ENCODE measurements at regions not wholly inside any gene's neighbourhood (a gene's known extent, or its start where the extent isn't known, plus 50 kb on each side); places are given as distances from the start of the nearest gene placed in this dataset.

DNA sequence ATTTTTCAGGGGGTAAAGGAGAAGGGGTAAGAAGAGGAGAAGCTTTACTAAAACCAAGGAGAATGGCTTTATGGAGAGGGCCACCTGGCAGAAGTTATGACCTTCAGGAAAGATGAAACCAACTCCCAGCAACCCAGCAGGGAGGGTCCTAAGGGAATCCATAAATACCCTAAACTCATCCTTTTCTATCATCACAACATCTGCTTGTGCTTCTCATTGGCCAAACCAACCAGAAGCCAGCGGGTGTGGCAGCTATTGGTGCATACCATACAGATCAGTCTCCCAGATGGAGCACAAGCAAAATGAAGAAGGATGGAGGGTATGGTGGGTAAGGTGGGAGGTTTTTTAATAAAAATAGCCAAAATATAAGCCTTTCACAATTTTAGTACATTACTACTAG is 58.5 kb upstream of the ARSJ start:
- ChIA-PET POLR2A (ENCODE audit: partially characterized antibody) (no interaction called here), CTCF (ENCODE audit: partially characterized antibody) (interaction anchor here (0.7 kb wide), 1 partner anchor 34 kb away, joined by 3 read pairs; no protein-coding TSS in a partner anchor)
- H2BK12ac ChIP-seq (ENCODE audit: low read depth, low read length): no peak overlapping the region
- TF ChIP-seq CEBPB (IDR thresholded peaks at IDR 0.05; ENCODE audit: low read depth, low read length) (no peak), HDAC2 (IDR thresholded peaks at IDR 0.05; ENCODE audit: borderline replicate concordance in 1 of 2, low read depth in 2 of 2, low read length in 2 of 2) (no peak), SUZ12 (IDR thresholded peaks at IDR 0.05; ENCODE audit: low read length) (no peak), RNF2 (IDR thresholded peaks at IDR 0.05; ENCODE audit: borderline replicate concordance, low read depth, low read length, missing control alignments, poor library complexity, severe bottlenecking) (no peak), BRCA1 (IDR thresholded peaks at IDR 0.05; ENCODE audit: low read depth, low read length) (no peak), EGR1 (IDR thresholded peaks at IDR 0.05; ENCODE audit: borderline replicate concordance, low read depth, low read length) (no peak), CHD1 (IDR thresholded peaks at IDR 0.05; ENCODE audit: low read depth, low read length) (no peak)
- TF ChIP-seq, protein P1, sequence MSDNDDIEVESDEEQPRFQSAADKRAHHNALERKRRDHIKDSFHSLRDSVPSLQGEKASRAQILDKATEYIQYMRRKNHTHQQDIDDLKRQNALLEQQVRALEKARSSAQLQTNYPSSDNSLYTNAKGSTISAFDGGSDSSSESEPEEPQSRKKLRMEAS (IDR thresholded peaks at IDR 0.05): no peak
- 92% methylated on average over 1 of the region's 1 CpG; no CpG with 5 or more reads in 1 of the 2 experiments for WGBS, 2 experiments (ENCODE audit: extremely low coverage in 1 of 2, insufficient coverage in 1 of 2, insufficient read length in 1 of 2, insufficient replicate concordance in 2 of 2, low coverage in 1 of 2, low lambda C conversion rate in 2 of 2, missing lambda C conversion rate in 1 of 2)
- H2BK5ac ChIP-seq (ENCODE audit: low read depth, low read length): no peak overlapping the region
- H2BK15ac ChIP-seq (ENCODE audit: low read length): no peak overlapping the region
- no peaks in the 10 kb centered on the region for H3K79me1 ChIP-seq (ENCODE audit: low read depth, low read length)
- H3K18ac ChIP-seq (ENCODE audit: extremely low read depth, low read length): no peak overlapping the region
- H4K5ac ChIP-seq (ENCODE audit: insufficient read length, low read depth, low read length): no peak overlapping the region
- H3K23me2 ChIP-seq (ENCODE audit: low read depth, low read length): no peaks in the 10 kb centered on the region
- H3K4me2 ChIP-seq (ENCODE audit: insufficient read depth in 1 of 2, low read depth in 2 of 2, low read length in 2 of 2): no peak overlapping the region
- H3K4me3 ChIP-seq (ENCODE audit: extremely low read depth in 1 of 4, insufficient read depth in 2 of 4, low read depth in 3 of 4, low read length in 4 of 4): no peak overlapping the region
- H4K20me1 ChIP-seq (replicated peaks in 1 of 2; ENCODE audit: control insufficient read depth in 1 of 2, insufficient read depth in 2 of 2, low read length in 2 of 2): no peaks in the 10 kb centered on the region
- no peak overlapping the region for H3K14ac ChIP-seq (ENCODE audit: insufficient read length)
- no peaks in the 10 kb centered on the region for H3K9me3 ChIP-seq (ENCODE audit: insufficient read depth in 2 of 2, low read depth in 1 of 2, low read length in 1 of 2)
- DNase-seq (ENCODE audit: low read depth in 1 of 2, low spot score in 2 of 2) (no peak), FAIRE-seq (no peak)
- no peak overlapping the region for H3K4ac ChIP-seq (replicated peaks; ENCODE audit: insufficient read length, low read depth, low read length)
- H3K27ac ChIP-seq (ENCODE audit: low read depth, low read length): no peak overlapping the region
- no peak overlapping the region for H2BK20ac ChIP-seq (ENCODE audit: low read length)
- H4K8ac ChIP-seq (ENCODE audit: extremely low read depth, insufficient read depth, low read length): no peak overlapping the region
- H3K4me1 ChIP-seq (replicated peaks in 1 of 4; ENCODE audit: control insufficient read depth in 3 of 4, insufficient read depth in 4 of 4, low read length in 3 of 4): no peaks in the 10 kb centered on the region
- no peak overlapping the region for H4K91ac ChIP-seq (replicated peaks; ENCODE audit: insufficient read length, low read length)
- no peak overlapping the region for H3K23ac ChIP-seq (ENCODE audit: insufficient read length)
- H3K27me3 ChIP-seq (replicated peaks in 1 of 4; ENCODE audit: control insufficient read depth in 3 of 4, extremely low read depth in 1 of 4, insufficient read depth in 3 of 4, low read length in 3 of 4): no peaks in the 10 kb centered on the region
- H3K9ac ChIP-seq (replicated peaks in 1 of 4; ENCODE audit: extremely low read depth in 1 of 4, low read depth in 3 of 4, low read length in 3 of 4): no peak overlapping the region
- no peak overlapping the region for H2AK5ac ChIP-seq (ENCODE audit: low read depth, low read length)
- H2AFZ ChIP-seq (ENCODE audit: low read length): no peak overlapping the region
- H3K56ac ChIP-seq (replicated peaks; ENCODE audit: insufficient read length, low read depth, low read length): no peak overlapping the region
- no peak overlapping the region for H2BK120ac ChIP-seq (replicated peaks; ENCODE audit: low read depth, low read length)
- H3K79me2 ChIP-seq (ENCODE audit: control insufficient read depth in 1 of 2, insufficient read depth in 2 of 2, low read length in 2 of 2): no peaks in the 10 kb centered on the region
- no peaks in the 10 kb centered on the region for H3K36me3 ChIP-seq (ENCODE audit: control insufficient read depth in 2 of 4, insufficient read depth in 4 of 4, low read length in 3 of 4)

Measured in H1 (cell line).